NCI-H1092 treated with DMSO at 0.1 percent for 48 hours (cell line): ENCODE measurements at regions not wholly inside any gene's neighbourhood (a gene's known extent, or its start where the extent isn't known, plus 50 kb on each side); places are given as distances from the start of the nearest gene placed in this dataset.

Source experiments
- DNase-seq: peaks from one replicate; lab custom pipeline; 2025; lab: John Stamatoyannopoulos, UW

GRCh38 chr18:77517901-77518300, 268.3 kb downstream of the GALR1 start:
- DNase-seq: no peak

- no peak for DNase-seq
Measured at GRCh38 chr18:77520767-77521166, 271.1 kb downstream of the GALR1 start.

GRCh38 chr18:77522051-77522675, 272.5 kb downstream of the GALR1 start:
- no peak for DNase-seq

- DNase-seq: no peak
Measured at GRCh38 chr18:77524909-77525308, 275.3 kb downstream of the GALR1 start.

- DNase-seq: no peak
Measured at GRCh38 chr18:77526962-77527361, 277.3 kb downstream of the GALR1 start.

GRCh38 chr18:77528872-77529271, 279.2 kb downstream of the GALR1 start:
- DNase-seq: no peak

- DNase-seq: no peak
Measured at GRCh38 chr18:77529492-77530176, 280.0 kb downstream of the GALR1 start.

GRCh38 chr18:77530732-77531131, 281.1 kb downstream of the GALR1 start:
- no peak for DNase-seq

- no peak for DNase-seq
Measured at GRCh38 chr18:77539860-77540259, 290.2 kb downstream of the GALR1 start.

- DNase-seq: no peak
Measured at GRCh38 chr18:77544792-77545191, 295.1 kb downstream of the GALR1 start.

GRCh38 chr18:77547757-77548156, 298.1 kb downstream of the GALR1 start:
- DNase-seq: no peak

GRCh38 chr18:77548790-77549420, 299.3 kb downstream of the GALR1 start:
- no peak for DNase-seq

- DNase-seq: no peak
Measured at GRCh38 chr18:77550625-77551024, 301.0 kb downstream of the GALR1 start.

- DNase-seq: peak; percentile 20
Measured at GRCh38 chr18:77551055-77551454, 301.4 kb downstream of the GALR1 start.

- DNase-seq: no peak
Measured at GRCh38 chr18:77552945-77553344, 303.3 kb downstream of the GALR1 start.

- no peak for DNase-seq
Measured at GRCh38 chr18:77554061-77554460, 304.4 kb downstream of the GALR1 start.

GRCh38 chr18:77557046-77557587, 307.5 kb downstream of the GALR1 start:
- no peak for DNase-seq

- no peak for DNase-seq
Measured at GRCh38 chr18:77559274-77559910, 309.7 kb downstream of the GALR1 start.

- no peak for DNase-seq
Measured at GRCh38 chr18:77560341-77560992, 310.8 kb downstream of the GALR1 start.

- DNase-seq: no peak
Measured at GRCh38 chr18:77566604-77567003, 317.0 kb downstream of the GALR1 start.

GRCh38 chr18:77567205-77567604, 317.6 kb downstream of the GALR1 start:
- DNase-seq: no peak

GRCh38 chr18:77571743-77572142, 322.1 kb downstream of the GALR1 start:
- no peak for DNase-seq
